ENCODE measurements at regions not wholly inside any gene's neighbourhood (a gene's known extent, or its start where the extent isn't known, plus 50 kb on each side); places are given as distances from the start of the nearest gene placed in this dataset.

DNA sequence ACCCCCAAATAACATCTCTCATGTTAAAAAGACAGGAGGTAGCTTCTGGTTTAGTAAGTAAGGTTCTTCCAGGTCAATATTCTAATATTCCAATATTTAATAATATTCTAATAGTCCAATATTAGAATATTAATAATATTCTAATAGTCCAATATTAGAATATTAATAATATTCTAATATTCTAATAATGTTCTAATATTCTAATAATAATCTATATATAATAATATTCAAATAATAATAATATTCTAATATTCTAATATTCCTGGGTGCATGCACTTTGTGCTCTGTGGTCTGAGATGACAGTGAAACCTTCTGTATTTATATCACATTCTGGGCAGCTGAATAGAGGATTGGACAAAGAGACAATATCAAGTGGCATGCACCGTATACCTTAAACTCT lies 96.1 kb downstream of the PCDH10 start:
- H3K9me3 ChIP-seq (ENCODE audit: low read length): no peaks in the 10 kb centered on the region
- H3K9me2 ChIP-seq (ENCODE audit: insufficient read depth, low read length): no peaks in the 10 kb centered on the region
- no peak overlapping the region for H3K4me2 ChIP-seq (ENCODE audit: low read length)

More for the DNA sequence above, 96.1 kb downstream of the PCDH10 start:
- Histone ChIP-seq H2AFZ (ENCODE audit: low read depth, low read length) (no peak overlapping the region), H3K4me3 (ENCODE audit: low read length) (no peak overlapping the region), H3K27ac (ENCODE audit: low read length) (no peak overlapping the region), H3K9ac (ENCODE audit: low read length) (no peak overlapping the region), H3F3A (ENCODE audit: insufficient read depth, low read length, poor library complexity, severe bottlenecking) (no peaks in the 10 kb centered on the region), H4K20me1 (ENCODE audit: insufficient read depth) (no peaks in the 10 kb centered on the region), H3K79me2 (replicated peaks; ENCODE audit: insufficient read depth, low read length) (no peaks in the 10 kb centered on the region), H3K27me3 (ENCODE audit: insufficient read depth, low read depth, low read length) (no peaks in the 10 kb centered on the region), H3K36me3 (ENCODE audit: insufficient read depth, low read length) (no peaks in the 10 kb centered on the region)
- no peak for TF ChIP-seq EZH2 (IDR thresholded peaks at IDR 0.05; ENCODE audit: borderline replicate concordance, insufficient read depth, low read length, poor library complexity, severe bottlenecking)
- no peak for TF ChIP-seq POLR2AphosphoS5 (IDR thresholded peaks at IDR 0.05)
- TF ChIP-seq REST (IDR thresholded peaks at IDR 0.05; ENCODE audit: borderline replicate concordance): no peak
- TF ChIP-seq TAF1 (IDR thresholded peaks at IDR 0.05; ENCODE audit: low read depth): no peak
- TF ChIP-seq, protein P1, sequence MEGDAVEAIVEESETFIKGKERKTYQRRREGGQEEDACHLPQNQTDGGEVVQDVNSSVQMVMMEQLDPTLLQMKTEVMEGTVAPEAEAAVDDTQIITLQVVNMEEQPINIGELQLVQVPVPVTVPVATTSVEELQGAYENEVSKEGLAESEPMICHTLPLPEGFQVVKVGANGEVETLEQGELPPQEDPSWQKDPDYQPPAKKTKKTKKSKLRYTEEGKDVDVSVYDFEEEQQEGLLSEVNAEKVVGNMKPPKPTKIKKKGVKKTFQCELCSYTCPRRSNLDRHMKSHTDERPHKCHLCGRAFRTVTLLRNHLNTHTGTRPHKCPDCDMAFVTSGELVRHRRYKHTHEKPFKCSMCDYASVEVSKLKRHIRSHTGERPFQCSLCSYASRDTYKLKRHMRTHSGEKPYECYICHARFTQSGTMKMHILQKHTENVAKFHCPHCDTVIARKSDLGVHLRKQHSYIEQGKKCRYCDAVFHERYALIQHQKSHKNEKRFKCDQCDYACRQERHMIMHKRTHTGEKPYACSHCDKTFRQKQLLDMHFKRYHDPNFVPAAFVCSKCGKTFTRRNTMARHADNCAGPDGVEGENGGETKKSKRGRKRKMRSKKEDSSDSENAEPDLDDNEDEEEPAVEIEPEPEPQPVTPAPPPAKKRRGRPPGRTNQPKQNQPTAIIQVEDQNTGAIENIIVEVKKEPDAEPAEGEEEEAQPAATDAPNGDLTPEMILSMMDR (IDR thresholded peaks at IDR 0.05; ENCODE audit: poor library complexity, severe bottlenecking): no peak
- TF ChIP-seq RAD21 (conservative IDR thresholded peaks at IDR 0.05): no peak
- no peak for TF ChIP-seq SMC3 (conservative IDR thresholded peaks at IDR 0.05; ENCODE audit: poor library complexity)
- TF ChIP-seq EP300 (conservative IDR thresholded peaks at IDR 0.05; ENCODE audit: poor library complexity, severe bottlenecking): no peak
- no peak for TF ChIP-seq MXI1 (conservative IDR thresholded peaks at IDR 0.05; ENCODE audit: poor library complexity, severe bottlenecking)

Measured in neural cell (in vitro differentiated cells).